ENCODE measurements at regions not wholly inside any gene's neighbourhood (a gene's known extent, or its start where the extent isn't known, plus 50 kb on each side); places are given as distances from the start of the nearest gene placed in this dataset.

- in situ Hi-C loops (cut with MboI): no loop called here
- intact Hi-C loops (cut with micrococcal nuclease; ENCODE audit: unreplicated experiment): no loop called here
- ChIA-PET POLR2A (no interaction called here), RAD21 (ENCODE audit: unreplicated experiment) (no interaction called here), SMC1A (ENCODE audit: uncharacterized antibody, unreplicated experiment) (no interaction called here), CTCF (no interaction called here)
- Histone ChIP-seq H3K36me3 (ENCODE audit: control insufficient read depth in 2 of 2, insufficient read depth in 2 of 2, low read length in 1 of 2) (no peaks in the 10 kb centered on the region), H3K79me2 (ENCODE audit: control insufficient read depth, insufficient read depth, low read length) (no peaks in the 10 kb centered on the region), H4K20me1 (ENCODE audit: control insufficient read depth, insufficient read depth) (no peaks in the 10 kb centered on the region), H3K9ac (ENCODE audit: control insufficient read depth, insufficient read depth, low read length) (no peak overlapping the region), H3K27me3 (replicated peaks in 1 of 2; ENCODE audit: control insufficient read depth in 2 of 2, insufficient read depth in 2 of 2, low read length in 1 of 2) (no peaks in the 10 kb centered on the region), H3K4me2 (ENCODE audit: control insufficient read depth, insufficient read depth) (no peak overlapping the region), H2AFZ (ENCODE audit: control insufficient read depth, low read depth, low read length) (no peak overlapping the region), H3K4me3 (no peak overlapping the region), H3K4me1 (ENCODE audit: control insufficient read depth, insufficient read depth, low read length) (no peaks in the 10 kb centered on the region), H3K9me3 (replicated peaks; ENCODE audit: control insufficient read depth, insufficient read depth, low read length) (no peaks in the 10 kb centered on the region), H3K27ac (ENCODE audit: control insufficient read depth, insufficient read depth) (no peak overlapping the region)
- no TSS peak for BruUV-seq (replicated peaks)
- WGBS (ENCODE audit: insufficient coverage, insufficient replicate concordance, low lambda C conversion rate, missing lambda C conversion rate): 29% methylated on average over 9 of the region's 9 CpGs
- no peak for DNase-seq (ENCODE audit: low read depth, low spot score)
- no peak for FAIRE-seq
- TF ChIP-seq POU2F2 (IDR thresholded peaks at IDR 0.05; ENCODE audit: borderline replicate concordance, low read depth, low read length) (no peak), NFYA (IDR thresholded peaks at IDR 0.05; ENCODE audit: borderline replicate concordance, low read depth, low read length) (no peak), MEF2A (IDR thresholded peaks at IDR 0.05; ENCODE audit: insufficient read depth, low read depth, low read length) (no peak), CREB1 (IDR thresholded peaks at IDR 0.05; ENCODE audit: low read depth) (no peak), KDM1A (IDR thresholded peaks at IDR 0.05; ENCODE audit: borderline replicate concordance) (no peak), ATF7 (IDR thresholded peaks at IDR 0.05; ENCODE audit: low read depth) (no peak), SP1 (IDR thresholded peaks at IDR 0.05; ENCODE audit: low read depth, low read length) (no peak), NFIC (IDR thresholded peaks at IDR 0.05; ENCODE audit: low read depth, low read length) (no peak), STAT3 (IDR thresholded peaks at IDR 0.05; ENCODE audit: low read depth, low read length) (no peak), RCOR1 (conservative IDR thresholded peaks at IDR 0.05; ENCODE audit: low read depth, low read length) (no peak), ATF3 (IDR thresholded peaks at IDR 0.05; ENCODE audit: borderline replicate concordance, extremely low read depth, low read depth, low read length) (no peak), CEBPZ (IDR thresholded peaks at IDR 0.05; ENCODE audit: low read depth, low read length) (no peak), IKZF1 (conservative IDR thresholded peaks at IDR 0.05) (no peak), BACH1 (IDR thresholded peaks at IDR 0.05; ENCODE audit: borderline replicate concordance) (no peak)
- TF ChIP-seq, protein P1, sequence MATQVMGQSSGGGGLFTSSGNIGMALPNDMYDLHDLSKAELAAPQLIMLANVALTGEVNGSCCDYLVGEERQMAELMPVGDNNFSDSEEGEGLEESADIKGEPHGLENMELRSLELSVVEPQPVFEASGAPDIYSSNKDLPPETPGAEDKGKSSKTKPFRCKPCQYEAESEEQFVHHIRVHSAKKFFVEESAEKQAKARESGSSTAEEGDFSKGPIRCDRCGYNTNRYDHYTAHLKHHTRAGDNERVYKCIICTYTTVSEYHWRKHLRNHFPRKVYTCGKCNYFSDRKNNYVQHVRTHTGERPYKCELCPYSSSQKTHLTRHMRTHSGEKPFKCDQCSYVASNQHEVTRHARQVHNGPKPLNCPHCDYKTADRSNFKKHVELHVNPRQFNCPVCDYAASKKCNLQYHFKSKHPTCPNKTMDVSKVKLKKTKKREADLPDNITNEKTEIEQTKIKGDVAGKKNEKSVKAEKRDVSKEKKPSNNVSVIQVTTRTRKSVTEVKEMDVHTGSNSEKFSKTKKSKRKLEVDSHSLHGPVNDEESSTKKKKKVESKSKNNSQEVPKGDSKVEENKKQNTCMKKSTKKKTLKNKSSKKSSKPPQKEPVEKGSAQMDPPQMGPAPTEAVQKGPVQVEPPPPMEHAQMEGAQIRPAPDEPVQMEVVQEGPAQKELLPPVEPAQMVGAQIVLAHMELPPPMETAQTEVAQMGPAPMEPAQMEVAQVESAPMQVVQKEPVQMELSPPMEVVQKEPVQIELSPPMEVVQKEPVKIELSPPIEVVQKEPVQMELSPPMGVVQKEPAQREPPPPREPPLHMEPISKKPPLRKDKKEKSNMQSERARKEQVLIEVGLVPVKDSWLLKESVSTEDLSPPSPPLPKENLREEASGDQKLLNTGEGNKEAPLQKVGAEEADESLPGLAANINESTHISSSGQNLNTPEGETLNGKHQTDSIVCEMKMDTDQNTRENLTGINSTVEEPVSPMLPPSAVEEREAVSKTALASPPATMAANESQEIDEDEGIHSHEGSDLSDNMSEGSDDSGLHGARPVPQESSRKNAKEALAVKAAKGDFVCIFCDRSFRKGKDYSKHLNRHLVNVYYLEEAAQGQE (IDR thresholded peaks at IDR 0.05; ENCODE audit: low read depth, low read length): no peak
- TF ChIP-seq, protein P2, sequence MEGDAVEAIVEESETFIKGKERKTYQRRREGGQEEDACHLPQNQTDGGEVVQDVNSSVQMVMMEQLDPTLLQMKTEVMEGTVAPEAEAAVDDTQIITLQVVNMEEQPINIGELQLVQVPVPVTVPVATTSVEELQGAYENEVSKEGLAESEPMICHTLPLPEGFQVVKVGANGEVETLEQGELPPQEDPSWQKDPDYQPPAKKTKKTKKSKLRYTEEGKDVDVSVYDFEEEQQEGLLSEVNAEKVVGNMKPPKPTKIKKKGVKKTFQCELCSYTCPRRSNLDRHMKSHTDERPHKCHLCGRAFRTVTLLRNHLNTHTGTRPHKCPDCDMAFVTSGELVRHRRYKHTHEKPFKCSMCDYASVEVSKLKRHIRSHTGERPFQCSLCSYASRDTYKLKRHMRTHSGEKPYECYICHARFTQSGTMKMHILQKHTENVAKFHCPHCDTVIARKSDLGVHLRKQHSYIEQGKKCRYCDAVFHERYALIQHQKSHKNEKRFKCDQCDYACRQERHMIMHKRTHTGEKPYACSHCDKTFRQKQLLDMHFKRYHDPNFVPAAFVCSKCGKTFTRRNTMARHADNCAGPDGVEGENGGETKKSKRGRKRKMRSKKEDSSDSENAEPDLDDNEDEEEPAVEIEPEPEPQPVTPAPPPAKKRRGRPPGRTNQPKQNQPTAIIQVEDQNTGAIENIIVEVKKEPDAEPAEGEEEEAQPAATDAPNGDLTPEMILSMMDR (IDR thresholded peaks at IDR 0.05 in 2 of 3, conservative IDR thresholded peaks at IDR 0.05 in 1 of 3; ENCODE audit: control insufficient read depth in 2 of 3, extremely low read depth in 1 of 3, insufficient read depth in 1 of 3, low read depth in 3 of 3, low read length in 3 of 3): no peak
- no peak for ATAC-seq
These were observed 510.4 kb upstream of the CNTNAP5 start for GRCh38 chr2:123514613-123515207.
